ENCODE measurements at regions not wholly inside any gene's neighbourhood (a gene's known extent, or its start where the extent isn't known, plus 50 kb on each side); places are given as distances from the start of the nearest gene placed in this dataset.
A peak's percentile ranks its signal among the peaks of the same experiment; 100 is the strongest.

DNA sequence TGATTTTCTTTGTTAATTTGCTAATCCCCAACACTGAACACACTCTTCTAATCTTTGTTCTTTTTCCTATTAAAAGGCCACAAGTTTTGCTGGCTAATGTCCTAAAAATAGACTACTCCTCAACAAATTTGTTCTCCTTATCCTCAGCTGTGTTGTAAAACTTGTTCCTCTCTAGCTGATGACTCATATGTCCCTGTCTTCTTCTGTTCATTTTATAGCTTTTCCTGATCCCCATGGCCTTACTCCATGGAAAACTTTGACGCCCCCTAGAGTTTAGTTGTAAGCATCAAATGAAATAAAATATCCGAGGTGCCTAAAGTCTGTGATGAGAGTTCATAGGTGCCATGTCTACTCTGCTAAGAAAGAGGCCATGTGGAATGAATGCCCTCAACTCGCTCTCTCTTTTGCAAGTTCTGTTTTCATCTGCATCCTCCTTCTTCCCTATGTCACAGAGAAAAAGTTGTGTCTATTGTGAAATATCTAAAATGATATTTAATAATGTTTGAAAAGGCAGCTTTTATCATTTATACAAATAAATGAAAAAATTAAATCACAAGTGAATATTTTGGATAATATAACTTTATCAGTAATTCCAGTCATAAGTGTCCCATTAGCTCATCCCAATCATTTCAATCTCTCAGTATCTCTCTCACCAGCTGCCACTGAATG is 237.9 kb downstream of the IPO8 start:
- H3K36me3 ChIP-seq (ENCODE audit: control insufficient read depth, insufficient read depth, low read length), result no peaks in the 10 kb centered on the region
- TF ChIP-seq, protein P1, sequence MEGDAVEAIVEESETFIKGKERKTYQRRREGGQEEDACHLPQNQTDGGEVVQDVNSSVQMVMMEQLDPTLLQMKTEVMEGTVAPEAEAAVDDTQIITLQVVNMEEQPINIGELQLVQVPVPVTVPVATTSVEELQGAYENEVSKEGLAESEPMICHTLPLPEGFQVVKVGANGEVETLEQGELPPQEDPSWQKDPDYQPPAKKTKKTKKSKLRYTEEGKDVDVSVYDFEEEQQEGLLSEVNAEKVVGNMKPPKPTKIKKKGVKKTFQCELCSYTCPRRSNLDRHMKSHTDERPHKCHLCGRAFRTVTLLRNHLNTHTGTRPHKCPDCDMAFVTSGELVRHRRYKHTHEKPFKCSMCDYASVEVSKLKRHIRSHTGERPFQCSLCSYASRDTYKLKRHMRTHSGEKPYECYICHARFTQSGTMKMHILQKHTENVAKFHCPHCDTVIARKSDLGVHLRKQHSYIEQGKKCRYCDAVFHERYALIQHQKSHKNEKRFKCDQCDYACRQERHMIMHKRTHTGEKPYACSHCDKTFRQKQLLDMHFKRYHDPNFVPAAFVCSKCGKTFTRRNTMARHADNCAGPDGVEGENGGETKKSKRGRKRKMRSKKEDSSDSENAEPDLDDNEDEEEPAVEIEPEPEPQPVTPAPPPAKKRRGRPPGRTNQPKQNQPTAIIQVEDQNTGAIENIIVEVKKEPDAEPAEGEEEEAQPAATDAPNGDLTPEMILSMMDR (IDR thresholded peaks at IDR 0.05; ENCODE audit: insufficient read depth, low read length, poor library complexity, severe bottlenecking), result peak; percentile 3
- no peak for DNase-seq (ENCODE audit: extremely low read depth, insufficient read length)

DNA sequence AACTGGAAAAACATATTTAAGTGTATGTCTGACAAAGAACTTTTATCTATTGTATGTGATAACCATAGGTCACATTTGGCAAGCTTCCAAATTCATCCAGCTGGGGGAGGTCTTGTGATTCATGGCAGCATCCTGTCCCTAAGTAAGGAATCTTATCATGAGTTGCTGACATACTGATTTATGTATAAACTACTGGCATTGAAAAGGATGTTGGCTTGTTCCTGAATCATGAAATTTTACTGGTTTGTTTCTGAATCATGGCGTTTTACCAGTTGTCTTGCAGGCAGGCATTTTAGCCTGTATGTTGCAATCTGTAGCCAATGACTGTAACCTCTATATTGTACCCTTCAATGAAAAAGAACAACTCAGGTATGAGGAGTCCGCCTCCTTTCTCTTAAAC is 244.8 kb downstream of the IPO8 start:
- no peak for DNase-seq (ENCODE audit: extremely low read depth, insufficient read length)

More for the DNA sequence above, 237.9 kb downstream of the IPO8 start:
- Histone ChIP-seq H3K4me3 (replicated peaks; ENCODE audit: low read depth, low read length) (no peak overlapping the region), H3K27me3 (replicated peaks; ENCODE audit: control insufficient read depth, insufficient read depth, low read length) (no peaks in the 10 kb centered on the region; the same call in 1 of the 2 replicates)

DNA sequence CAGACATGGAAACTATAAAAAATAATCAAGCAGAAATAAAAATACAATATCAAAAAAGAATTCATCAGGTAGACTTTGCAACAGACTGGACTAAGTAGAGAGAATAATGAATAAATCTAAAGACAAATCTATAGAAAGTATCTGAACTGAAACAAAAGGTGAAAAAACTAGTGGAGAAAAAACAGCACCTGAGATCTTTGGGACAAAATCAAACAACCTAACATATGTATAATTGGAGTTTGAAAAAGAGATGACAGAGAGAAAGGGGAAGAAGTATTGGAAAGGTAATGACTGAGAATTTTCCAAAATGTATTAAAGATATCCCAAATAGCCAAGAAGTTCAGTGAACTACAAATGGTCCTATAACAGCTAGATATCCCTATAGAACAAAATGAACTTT is 245.4 kb downstream of the IPO8 start:
- TF ChIP-seq, protein P1 (IDR thresholded peaks at IDR 0.05; ENCODE audit: insufficient read depth, low read length, poor library complexity, severe bottlenecking), result no peak
- Histone ChIP-seq H3K4me3 (replicated peaks; ENCODE audit: low read depth, low read length) (no peak overlapping the region), H3K27me3 (replicated peaks; ENCODE audit: control insufficient read depth, insufficient read depth, low read length) (no peaks in the 10 kb centered on the region; the same call in 1 of the 2 replicates), H3K36me3 (ENCODE audit: control insufficient read depth, insufficient read depth, low read length) (no peaks in the 10 kb centered on the region)
- DNase-seq (ENCODE audit: extremely low read depth, insufficient read length), result no peak

More for the DNA sequence above, 244.8 kb downstream of the IPO8 start:
- H3K36me3 ChIP-seq (ENCODE audit: control insufficient read depth, insufficient read depth, low read length), result no peaks in the 10 kb centered on the region
- no peaks in the 10 kb centered on the region; the same call in 1 of the 2 replicates for H3K27me3 ChIP-seq (replicated peaks; ENCODE audit: control insufficient read depth, insufficient read depth, low read length)
- TF ChIP-seq, protein P1 (IDR thresholded peaks at IDR 0.05; ENCODE audit: insufficient read depth, low read length, poor library complexity, severe bottlenecking), result no peak
- H3K4me3 ChIP-seq (replicated peaks; ENCODE audit: low read depth, low read length), result no peak overlapping the region

DNA sequence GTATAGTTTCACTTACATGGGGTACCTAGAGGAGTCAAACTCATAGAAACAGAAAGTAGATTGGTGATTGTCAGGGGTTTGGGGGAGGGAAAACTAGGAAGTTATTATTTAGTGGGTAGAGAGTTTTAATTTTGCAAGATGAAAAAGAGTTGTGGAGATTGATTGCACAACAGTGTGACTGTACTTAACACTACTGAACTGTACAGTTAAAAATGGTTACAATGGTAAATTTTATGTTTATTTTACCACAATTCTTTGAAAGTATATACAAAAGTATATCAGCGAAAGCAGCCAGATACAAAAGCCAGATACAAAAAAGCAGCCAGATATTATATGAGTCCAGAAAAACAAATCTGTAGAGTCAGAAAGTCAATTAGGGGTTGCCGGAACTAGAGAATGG is 247.6 kb downstream of the IPO8 start:
- Histone ChIP-seq H3K4me3 (replicated peaks; ENCODE audit: low read depth, low read length) (no peak overlapping the region), H3K36me3 (ENCODE audit: control insufficient read depth, insufficient read depth, low read length) (no peaks in the 10 kb centered on the region), H3K27me3 (replicated peaks; ENCODE audit: control insufficient read depth, insufficient read depth, low read length) (no peaks in the 10 kb centered on the region)
- TF ChIP-seq, protein P1 (IDR thresholded peaks at IDR 0.05; ENCODE audit: insufficient read depth, low read length, poor library complexity, severe bottlenecking), result no peak
- no peak for DNase-seq (ENCODE audit: extremely low read depth, insufficient read length)

DNA sequence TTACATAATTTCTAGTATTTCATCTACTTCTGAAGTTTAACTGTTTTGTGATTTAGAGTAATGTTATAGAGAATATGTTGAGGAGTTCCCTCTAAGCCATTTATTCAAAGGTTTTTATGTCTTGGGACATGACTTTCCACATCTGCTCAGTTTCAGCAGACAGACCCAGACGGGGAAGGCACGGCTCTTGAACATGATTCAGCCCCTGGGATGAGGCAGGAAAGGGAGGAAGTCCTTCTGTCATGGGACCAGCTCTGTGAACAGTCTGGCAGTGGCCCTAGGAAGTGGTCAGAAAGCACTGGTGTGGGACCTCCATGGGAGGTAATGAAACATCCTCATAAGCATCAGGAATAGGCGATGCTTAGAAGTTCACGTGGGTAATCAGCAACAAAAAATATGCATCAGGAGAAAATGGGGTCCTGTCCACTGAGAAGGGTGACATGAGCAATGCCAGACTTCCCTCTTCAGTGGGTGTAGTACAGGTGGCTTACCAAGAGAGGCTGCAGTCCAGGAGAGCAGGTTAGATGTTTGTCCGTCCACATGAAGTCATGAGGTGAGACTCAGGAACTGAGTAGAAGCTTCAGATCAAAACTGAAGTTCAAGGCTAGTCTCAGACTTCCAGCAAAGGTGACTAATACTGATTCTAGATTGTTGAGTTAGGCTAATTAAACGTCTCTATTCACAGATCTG is 248.5 kb downstream of the IPO8 start:
- H3K4me3 ChIP-seq (replicated peaks; ENCODE audit: low read depth, low read length), result no peak overlapping the region
- H3K36me3 ChIP-seq (ENCODE audit: control insufficient read depth, insufficient read depth, low read length), result no peaks in the 10 kb centered on the region
- TF ChIP-seq, protein P1 (IDR thresholded peaks at IDR 0.05; ENCODE audit: insufficient read depth, low read length, poor library complexity, severe bottlenecking), result no peak
- no peaks in the 10 kb centered on the region for H3K27me3 ChIP-seq (replicated peaks; ENCODE audit: control insufficient read depth, insufficient read depth, low read length)
- DNase-seq (ENCODE audit: extremely low read depth, insufficient read length), result no peak
